Mesothelial cell of epicardium (in vitro differentiated cells): ENCODE measurements at regions not wholly inside any gene's neighbourhood (a gene's known extent, or its start where the extent isn't known, plus 50 kb on each side); places are given as distances from the start of the nearest gene placed in this dataset.

Source experiments
- DNase-seq, 2 experiments: peaks; one replicate each; pipeline ENCODE4 v3.0.0; 2021; ENCODE audit warnings: low spot score in 2 of 2; ENCODE audit not compliant: unreplicated experiment in 2 of 2
- H3K27ac Mint-ChIP-seq: 2 replicates; pipeline ENCODE4 v1.8.0; 2021; ENCODE audit warnings: mixed read lengths
- H3K27me3 Mint-ChIP-seq: 2 replicates; pipeline ENCODE4 v1.8.0; 2021; ENCODE audit warnings: low read depth, mixed read lengths
- H3K36me3 Mint-ChIP-seq: 2 replicates; pipeline ENCODE4 v1.8.0; 2021; ENCODE audit warnings: mixed read lengths
- H3K4me1 Mint-ChIP-seq: 2 replicates; pipeline ENCODE4 v1.8.0; 2021; ENCODE audit warnings: mixed read lengths
- H3K4me3 Mint-ChIP-seq: 2 replicates; pipeline ENCODE4 v1.8.0; 2021; ENCODE audit warnings: mild to moderate bottlenecking, moderate library complexity, mixed read lengths
- H3K9me3 Mint-ChIP-seq: 2 replicates; pipeline ENCODE4 v1.8.0; 2021; ENCODE audit warnings: mixed read lengths
- CTCF ChIP-seq: fragments of 200-600 bp; sonication (generic); IDR thresholded peaks from one replicate; pipeline ENCODE4 v1.5.0; 2021; ENCODE audit warnings: antibody characterized with exemption; ENCODE audit not compliant: unreplicated experiment

GRCh38 chr1:57522575-57522974 is 98.7 kb upstream of the DAB1 start:
- DNase-seq = no peak
- H3K4me1 Mint-ChIP-seq = no peaks in the 10 kb centered on the region
- no peak overlapping the region for H3K4me3 Mint-ChIP-seq
- TF ChIP-seq CTCF = no peak
- H3K27me3 Mint-ChIP-seq = no peaks in the 10 kb centered on the region
- no peaks in the 10 kb centered on the region for H3K36me3 Mint-ChIP-seq
- H3K27ac Mint-ChIP-seq = no peak overlapping the region
- H3K9me3 Mint-ChIP-seq = peaks cover 3% of the 10 kb centered on the region

- no peaks in the 10 kb centered on the region for H3K27me3 Mint-ChIP-seq
- no peak overlapping the region for H3K27ac Mint-ChIP-seq
- H3K4me3 Mint-ChIP-seq = no peak overlapping the region
Observed at GRCh38 chr1:57520743-57521515, 97.1 kb upstream of the DAB1 start.

GRCh38 chr1:57518496-57518895 is 94.6 kb upstream of the DAB1 start:
- no peaks in the 10 kb centered on the region for H3K9me3 Mint-ChIP-seq
- no peak for DNase-seq
- no peak overlapping the region for H3K27ac Mint-ChIP-seq
- peaks cover 10% of the 10 kb centered on the region for H3K27me3 Mint-ChIP-seq
- no peaks in the 10 kb centered on the region for H3K4me1 Mint-ChIP-seq
- no peak overlapping the region for H3K4me3 Mint-ChIP-seq
- TF ChIP-seq CTCF = no peak
- H3K36me3 Mint-ChIP-seq = no peaks in the 10 kb centered on the region

More at GRCh38 chr1:57520743-57521515, 97.1 kb upstream of the DAB1 start:
- H3K36me3 Mint-ChIP-seq = no peaks in the 10 kb centered on the region
- no peak for TF ChIP-seq CTCF
- DNase-seq = no peak
- no peaks in the 10 kb centered on the region for H3K9me3 Mint-ChIP-seq
- H3K4me1 Mint-ChIP-seq = no peaks in the 10 kb centered on the region

- no peaks in the 10 kb centered on the region for H3K36me3 Mint-ChIP-seq
- no peaks in the 10 kb centered on the region for H3K4me1 Mint-ChIP-seq
- DNase-seq = no peak
- no peak for TF ChIP-seq CTCF
- H3K27ac Mint-ChIP-seq = no peak overlapping the region
- H3K4me3 Mint-ChIP-seq = no peak overlapping the region
- H3K27me3 Mint-ChIP-seq = peaks cover 10% of the 10 kb centered on the region
- no peaks in the 10 kb centered on the region for H3K9me3 Mint-ChIP-seq
Observed at GRCh38 chr1:57517587-57518374, 93.9 kb upstream of the DAB1 start.

- H3K4me1 Mint-ChIP-seq = no peaks in the 10 kb centered on the region
- TF ChIP-seq CTCF = no peak
- H3K27me3 Mint-ChIP-seq = peaks cover 13% of the 10 kb centered on the region
- no peak overlapping the region for H3K4me3 Mint-ChIP-seq
- no peaks in the 10 kb centered on the region for H3K36me3 Mint-ChIP-seq
- H3K27ac Mint-ChIP-seq = no peak overlapping the region
- DNase-seq = no peak
- H3K9me3 Mint-ChIP-seq = no peaks in the 10 kb centered on the region
Observed at GRCh38 chr1:57512386-57512785, 88.5 kb upstream of the DAB1 start.
